Panc1 (cell line): ENCODE measurements at regions not wholly inside any gene's neighbourhood (a gene's known extent, or its start where the extent isn't known, plus 50 kb on each side); places are given as distances from the start of the nearest gene placed in this dataset.

Source experiments
- CTCF ChIP-seq: fragments of 450-650 bp; IDR thresholded peaks from 2 replicates; pipeline ENCODE4 v1.5.1; 2017; ENCODE audit warnings: mild to moderate bottlenecking
- POLR2AphosphoS5 ChIP-seq: IDR thresholded peaks from 2 replicates; pipeline ENCODE4 v1.6.1; 2012; ENCODE audit warnings: mild to moderate bottlenecking, low read depth, low read length, moderate library complexity
- REST ChIP-seq, 2 experiments: IDR thresholded peaks; 2 replicates each; pipeline ENCODE4 v1.6.1; 2011 to 2012; ENCODE audit warnings: low read depth in 2 of 2, control low read depth in 1 of 2, low read length in 1 of 2, mild to moderate bottlenecking in 1 of 2, moderate library complexity in 1 of 2; ENCODE audit not compliant: insufficient read depth in 1 of 2
- SIN3A ChIP-seq: IDR thresholded peaks from 2 replicates; pipeline ENCODE4 v1.6.1; 2012; ENCODE audit warnings: low read depth, mild to moderate bottlenecking, low read length, moderate library complexity, borderline replicate concordance; ENCODE audit not compliant: insufficient read depth
- TCF7L2 ChIP-seq: IDR thresholded peaks from 2 replicates; pipeline ENCODE4 v1.6.1; 2011; ENCODE audit warnings: mild to moderate bottlenecking, low read depth, low read length, inconsistent platforms

GRCh38 chr21:17264182-17264581, 248.7 kb upstream of the CXADR start:
- TF ChIP-seq CTCF, result no peak
- TF ChIP-seq TCF7L2, result no peak
- TF ChIP-seq POLR2AphosphoS5, result no peak
- no peak for TF ChIP-seq REST (IDR thresholded peaks at IDR 0.05; ENCODE audit: insufficient read depth in 1 of 2, low read depth in 2 of 2, low read length in 1 of 2)
- no peak for TF ChIP-seq SIN3A
